ENCODE measurements at regions not wholly inside any gene's neighbourhood (a gene's known extent, or its start where the extent isn't known, plus 50 kb on each side); places are given as distances from the start of the nearest gene placed in this dataset.

- no peak for TF ChIP-seq RERE (CRISPR knock-in tag; IDR thresholded peaks at IDR 0.05; ENCODE audit: low read depth)
- TF ChIP-seq ZBTB20 (CRISPR knock-in tag; IDR thresholded peaks at IDR 0.05; ENCODE audit: borderline replicate concordance, low read depth): no peak
- no peak for TF ChIP-seq ARNTL (CRISPR knock-in tag; IDR thresholded peaks at IDR 0.05)
- TF ChIP-seq HOXA3 (CRISPR knock-in tag; IDR thresholded peaks at IDR 0.05): no peak
- no peak for TF ChIP-seq ZIK1 (CRISPR knock-in tag; IDR thresholded peaks at IDR 0.05; ENCODE audit: borderline replicate concordance, low read depth)
- no peak for TF ChIP-seq SIX1 (CRISPR knock-in tag; IDR thresholded peaks at IDR 0.05; ENCODE audit: borderline replicate concordance)
- no peak for TF ChIP-seq DBP (CRISPR knock-in tag; IDR thresholded peaks at IDR 0.05; ENCODE audit: not compliant biosample characterization)
- TF ChIP-seq ZNF839 (CRISPR knock-in tag; IDR thresholded peaks at IDR 0.05; ENCODE audit: borderline replicate concordance): no peak
- no peak for TF ChIP-seq ZNF124 (CRISPR knock-in tag; IDR thresholded peaks at IDR 0.05)
These were observed 128.5 kb upstream of the RAB12 start (continued) for GRCh38 chr18:8480506-8481328.

All from HepG2 (cell line).